Activated naive CD4-positive, alpha-beta T cell treated with anti-CD3 and anti-CD28 coated beads, Interleukin-2, amount 50 U/mL, for 16 hours (primary cell): ENCODE measurements at regions not wholly inside any gene's neighbourhood (a gene's known extent, or its start where the extent isn't known, plus 50 kb on each side); places are given as distances from the start of the nearest gene placed in this dataset.

Source experiments
- DNase-seq: peaks from one replicate; pipeline ENCODE4 v3.0.0-alpha.2; 2020

GRCh38 chr9:27625751-27626150 is 52.5 kb upstream of the C9orf72 start:
- no peak for DNase-seq

- no peak for DNase-seq
These were observed 53.2 kb upstream of the C9orf72 start for GRCh38 chr9:27626244-27627187.

- no peak for DNase-seq
These were observed 53.9 kb upstream of the C9orf72 start for GRCh38 chr9:27627188-27627564.

GRCh38 chr9:27628311-27628710 is 55.0 kb upstream of the C9orf72 start:
- no peak for DNase-seq

- no peak for DNase-seq
These were observed 56.1 kb upstream of the C9orf72 start for GRCh38 chr9:27629425-27629824.

GRCh38 chr9:27632254-27632653 is 59.0 kb upstream of the C9orf72 start:
- DNase-seq, result no peak

GRCh38 chr9:27633764-27634163 is 60.5 kb upstream of the C9orf72 start:
- DNase-seq, result no peak

GRCh38 chr9:27634879-27635278 is 61.6 kb upstream of the C9orf72 start:
- no peak for DNase-seq

- DNase-seq, result no peak
These were observed 65.4 kb upstream of the C9orf72 start for GRCh38 chr9:27638716-27639115.

- DNase-seq, result no peak
These were observed 72.0 kb upstream of the C9orf72 start for GRCh38 chr9:27645161-27645840.

GRCh38 chr9:27653246-27653645 is 80.0 kb upstream of the C9orf72 start:
- no peak for DNase-seq

GRCh38 chr9:27653957-27654356 is 80.7 kb upstream of the C9orf72 start:
- no peak for DNase-seq

GRCh38 chr9:27654629-27655285 is 81.5 kb upstream of the C9orf72 start:
- DNase-seq, result no peak

- no peak for DNase-seq
These were observed 82.2 kb upstream of the C9orf72 start for GRCh38 chr9:27655441-27655840.

- DNase-seq, result no peak
These were observed 85.7 kb upstream of the C9orf72 start for GRCh38 chr9:27659001-27659400.

- no peak for DNase-seq
These were observed 86.3 kb upstream of the C9orf72 start for GRCh38 chr9:27659571-27659970.

- no peak for DNase-seq
These were observed 86.9 kb upstream of the C9orf72 start for GRCh38 chr9:27660148-27660547.

GRCh38 chr9:27663526-27663925 is 90.2 kb upstream of the C9orf72 start:
- DNase-seq, result no peak

GRCh38 chr9:27664121-27664779 is 91.0 kb upstream of the C9orf72 start:
- DNase-seq, result no peak

- no peak for DNase-seq
These were observed 91.9 kb upstream of the C9orf72 start for GRCh38 chr9:27665136-27665535.

GRCh38 chr9:27668280-27668679 is 95.0 kb upstream of the C9orf72 start:
- no peak for DNase-seq

- DNase-seq, result no peak
These were observed 98.4 kb upstream of the C9orf72 start for GRCh38 chr9:27671636-27672035.

GRCh38 chr9:27672718-27673117 is 99.4 kb upstream of the C9orf72 start:
- DNase-seq, result no peak
